Stomach smooth muscle (tissue), 2 donors: ENCODE measurements at regions not wholly inside any gene's neighbourhood (a gene's known extent, or its start where the extent isn't known, plus 50 kb on each side); places are given as distances from the start of the nearest gene placed in this dataset.

ENCODE experiments used
- H3K27ac ChIP-seq: one replicate; pipeline ENCODE4 v1.7.0; 2013; ENCODE audit warnings: mild to moderate bottlenecking, low read length, inconsistent platforms
- H3K27me3 ChIP-seq, 2 donors: one replicate each; pipeline ENCODE4 v1.7.0; 2013; ENCODE audit warnings: low read length in 2 of 2; ENCODE audit not compliant: insufficient read depth in 2 of 2, control insufficient read depth in 1 of 2
- H3K36me3 ChIP-seq, 2 donors: one replicate each; pipeline ENCODE4 v1.7.0; 2013; ENCODE audit warnings: low read length in 2 of 2; ENCODE audit not compliant: control insufficient read depth in 2 of 2, insufficient read depth in 2 of 2
- H3K4me1 ChIP-seq: one replicate; pipeline ENCODE4 v1.7.0; 2013; ENCODE audit warnings: low read length; ENCODE audit not compliant: control insufficient read depth, insufficient read depth
- H3K4me3 ChIP-seq, 2 donors: one replicate each; pipeline ENCODE4 v1.7.0; 2013; ENCODE audit warnings: low read length in 2 of 2
- H3K9ac ChIP-seq, 2 donors: one replicate each; pipeline ENCODE4 v1.7.0; 2013; ENCODE audit warnings: low read length in 2 of 2, mild to moderate bottlenecking in 1 of 2
- H3K9me3 ChIP-seq, 2 donors: one replicate each; pipeline ENCODE4 v1.7.0; 2013; ENCODE audit warnings: low read length in 2 of 2; ENCODE audit not compliant: control insufficient read depth in 2 of 2
- donor health status: healthy.
- donor health status: Pancreatic carcinoma.

GRCh38 chr4:123306769-123307168, 89.8 kb upstream of the SPRY1 start:
- H3K4me3 ChIP-seq, result no peak overlapping the region
- no peaks in the 10 kb centered on the region for H3K4me1 ChIP-seq
- no peak overlapping the region for H3K9ac ChIP-seq
- no peaks in the 10 kb centered on the region for H3K36me3 ChIP-seq
- no peaks in the 10 kb centered on the region for H3K9me3 ChIP-seq
- H3K27me3 ChIP-seq, result no peaks in the 10 kb centered on the region
- no peak overlapping the region for H3K27ac ChIP-seq

GRCh38 chr4:123308667-123309066, 87.9 kb upstream of the SPRY1 start:
- H3K4me1 ChIP-seq, result no peaks in the 10 kb centered on the region

GRCh38 chr4:123312116-123312515, 84.5 kb upstream of the SPRY1 start:
- H3K27me3 ChIP-seq, result no peaks in the 10 kb centered on the region
- no peaks in the 10 kb centered on the region for H3K36me3 ChIP-seq
- no peaks in the 10 kb centered on the region for H3K9me3 ChIP-seq
- H3K4me3 ChIP-seq, result no peak overlapping the region
- no peak overlapping the region for H3K27ac ChIP-seq
- H3K9ac ChIP-seq, result no peak overlapping the region
- H3K4me1 ChIP-seq, result no peaks in the 10 kb centered on the region

More at GRCh38 chr4:123308667-123309066, 87.9 kb upstream of the SPRY1 start:
- no peak overlapping the region for H3K27ac ChIP-seq
- H3K36me3 ChIP-seq, result no peaks in the 10 kb centered on the region
- H3K27me3 ChIP-seq, result no peaks in the 10 kb centered on the region
- H3K4me3 ChIP-seq, result no peak overlapping the region
- H3K9ac ChIP-seq, result no peak overlapping the region
- H3K9me3 ChIP-seq, result no peaks in the 10 kb centered on the region

GRCh38 chr4:123312951-123313592, 83.5 kb upstream of the SPRY1 start:
- no peaks in the 10 kb centered on the region for H3K36me3 ChIP-seq
- H3K9me3 ChIP-seq, result no peaks in the 10 kb centered on the region
- H3K27me3 ChIP-seq, result no peaks in the 10 kb centered on the region
- no peak overlapping the region for H3K4me3 ChIP-seq
- no peak overlapping the region for H3K27ac ChIP-seq
- H3K9ac ChIP-seq, result no peak overlapping the region
- H3K4me1 ChIP-seq, result no peaks in the 10 kb centered on the region

GRCh38 chr4:123315617-123316016, 81.0 kb upstream of the SPRY1 start:
- Histone ChIP-seq H3K4me1 (no peaks in the 10 kb centered on the region), H3K36me3 (no peaks in the 10 kb centered on the region), H3K27me3 (no peaks in the 10 kb centered on the region), H3K9me3 (no peaks in the 10 kb centered on the region), H3K4me3 (no peak overlapping the region), H3K9ac (no peak overlapping the region), H3K27ac (no peak overlapping the region)

GRCh38 chr4:123317211-123317610, 79.4 kb upstream of the SPRY1 start:
- H3K36me3 ChIP-seq, result no peaks in the 10 kb centered on the region
- H3K4me1 ChIP-seq, result no peaks in the 10 kb centered on the region
- H3K4me3 ChIP-seq, result no peak overlapping the region
- H3K27ac ChIP-seq, result no peak overlapping the region
- H3K9ac ChIP-seq, result no peak overlapping the region
- H3K27me3 ChIP-seq, result no peaks in the 10 kb centered on the region
- peaks cover 0 to 5% of the 10 kb centered on the region in 2 donors for H3K9me3 ChIP-seq

GRCh38 chr4:123319639-123320038, 77.0 kb upstream of the SPRY1 start:
- H3K9me3 ChIP-seq, result peaks cover 0 to 8% of the 10 kb centered on the region in 2 donors
- no peaks in the 10 kb centered on the region for H3K4me1 ChIP-seq
- H3K27me3 ChIP-seq, result no peaks in the 10 kb centered on the region
- no peaks in the 10 kb centered on the region for H3K36me3 ChIP-seq
- H3K4me3 ChIP-seq, result no peak overlapping the region
- no peak overlapping the region for H3K27ac ChIP-seq
- no peak overlapping the region for H3K9ac ChIP-seq

GRCh38 chr4:123323998-123324397, 72.6 kb upstream of the SPRY1 start:
- Histone ChIP-seq H3K27ac (no peak overlapping the region), H3K4me1 (no peaks in the 10 kb centered on the region), H3K9me3 (peaks cover 0 to 10% of the 10 kb centered on the region in 2 donors), H3K27me3 (no peaks in the 10 kb centered on the region), H3K9ac (no peak overlapping the region), H3K4me3 (no peak overlapping the region), H3K36me3 (no peaks in the 10 kb centered on the region)

- no peak overlapping the region for H3K9ac ChIP-seq
- no peak overlapping the region for H3K4me3 ChIP-seq
- H3K36me3 ChIP-seq, result no peaks in the 10 kb centered on the region
- H3K27me3 ChIP-seq, result no peaks in the 10 kb centered on the region
- no peaks in the 10 kb centered on the region for H3K4me1 ChIP-seq
- H3K27ac ChIP-seq, result no peak overlapping the region
- H3K9me3 ChIP-seq, result peaks cover 0 to 10% of the 10 kb centered on the region in 2 donors
These were observed 71.3 kb upstream of the SPRY1 start for GRCh38 chr4:123325241-123325681.

GRCh38 chr4:123327346-123327745, 69.2 kb upstream of the SPRY1 start:
- Histone ChIP-seq H3K9me3 (peaks cover 0 to 4% of the 10 kb centered on the region in 2 donors), H3K36me3 (no peaks in the 10 kb centered on the region), H3K9ac (no peak overlapping the region), H3K27me3 (no peaks in the 10 kb centered on the region), H3K4me3 (no peak overlapping the region), H3K27ac (no peak overlapping the region), H3K4me1 (no peaks in the 10 kb centered on the region)

- Histone ChIP-seq H3K4me1 (no peaks in the 10 kb centered on the region), H3K27ac (no peak overlapping the region), H3K36me3 (no peaks in the 10 kb centered on the region), H3K27me3 (no peaks in the 10 kb centered on the region), H3K9me3 (peaks cover 0 to 2% of the 10 kb centered on the region in 2 donors), H3K4me3 (no peak overlapping the region), H3K9ac (no peak overlapping the region)
These were observed 68.7 kb upstream of the SPRY1 start for GRCh38 chr4:123327846-123328429.
